Renal cortical epithelial cell (primary cell): ENCODE measurements at regions not wholly inside any gene's neighbourhood (a gene's known extent, or its start where the extent isn't known, plus 50 kb on each side); places are given as distances from the start of the nearest gene placed in this dataset.
"Not testable (repeated sequence)": the region's sequence is repeated elsewhere in the genome, so short reads cannot be mapped to it uniquely, and the experiment has no call there.

Experiments
- DNase-seq: peaks from one replicate; pipeline ENCODE4 v3.0.0-alpha.2; 2011; ENCODE audit warnings: low read depth

GRCh38 chr12:84502180-84502860, 410.3 kb downstream of the SLC6A15 start:
- peak; percentile 24 for DNase-seq

GRCh38 chr12:84497819-84498218, 414.8 kb downstream of the SLC6A15 start:
- no peak for DNase-seq

GRCh38 chr12:84495711-84496110, 416.9 kb downstream of the SLC6A15 start:
- DNase-seq = no peak

GRCh38 chr12:84492351-84492883, 420.2 kb downstream of the SLC6A15 start:
- no peak for DNase-seq

GRCh38 chr12:84484798-84485197, 427.8 kb downstream of the SLC6A15 start:
- DNase-seq = no peak

GRCh38 chr12:84480803-84481202, 431.8 kb downstream of the SLC6A15 start:
- no peak for DNase-seq

GRCh38 chr12:84470361-84470760, 442.2 kb downstream of the SLC6A15 start:
- DNase-seq = no peak

- DNase-seq = no peak
Measured at GRCh38 chr12:84464616-84465015, 448.0 kb downstream of the SLC6A15 start.

- DNase-seq = no peak
Measured at GRCh38 chr12:84463741-84464495, 448.7 kb downstream of the SLC6A15 start.

- DNase-seq = no peak
Measured at GRCh38 chr12:84455598-84455997, 457.0 kb downstream of the SLC6A15 start.

GRCh38 chr12:84446478-84446877, 466.1 kb downstream of the SLC6A15 start:
- not testable (repeated sequence) for DNase-seq

GRCh38 chr12:84436134-84436533, 476.5 kb downstream of the SLC6A15 start:
- DNase-seq = no peak

- no peak for DNase-seq
Measured at GRCh38 chr12:84435682-84436081, 476.9 kb downstream of the SLC6A15 start.

- DNase-seq = no peak
Measured at GRCh38 chr12:84422340-84422739, 490.3 kb downstream of the SLC6A15 start.

- no peak for DNase-seq
Measured at GRCh38 chr12:84421103-84421502, 491.5 kb downstream of the SLC6A15 start.

- no peak for DNase-seq
Measured at GRCh38 chr12:84416626-84417025, 496.0 kb downstream of the SLC6A15 start.

- DNase-seq = no peak
Measured at GRCh38 chr12:84415946-84416345, 496.7 kb downstream of the SLC6A15 start.

- DNase-seq = no peak
Measured at GRCh38 chr12:84413656-84414055, 498.9 kb downstream of the SLC6A15 start.

GRCh38 chr12:84412226-84412625, 500.4 kb downstream of the SLC6A15 start:
- DNase-seq = no peak

- no peak for DNase-seq
Measured at GRCh38 chr12:84411031-84411430, 501.6 kb downstream of the SLC6A15 start.

- DNase-seq = no peak
Measured at GRCh38 chr12:84408936-84409335, 503.7 kb downstream of the SLC6A15 start.

- DNase-seq = not testable (repeated sequence)
Measured at GRCh38 chr12:84406720-84407119, 505.9 kb downstream of the SLC6A15 start.

GRCh38 chr12:84397846-84398245, 514.8 kb downstream of the SLC6A15 start:
- no peak for DNase-seq
